Fibroblast of villous mesenchyme (primary cell): ENCODE measurements at regions not wholly inside any gene's neighbourhood (a gene's known extent, or its start where the extent isn't known, plus 50 kb on each side); places are given as distances from the start of the nearest gene placed in this dataset.
A peak's percentile ranks its signal among the peaks of the same experiment; 100 is the strongest.

Source experiments
- DNase-seq: peaks from one replicate; pipeline ENCODE4 v3.0.0-alpha.2; 2010; ENCODE audit warnings: low read depth
- H3K4me3 ChIP-seq: 2 replicates; pipeline ENCODE4 v1.5.1; 2011; ENCODE audit warnings: low read depth, mild to moderate bottlenecking, low read length
- TF ChIP-seq, protein P1 (sequence below): IDR thresholded peaks from 2 replicates; pipeline ENCODE4 v1.5.1; 2012; ENCODE audit warnings: low read depth, mild to moderate bottlenecking, low read length; ENCODE audit not compliant: insufficient read depth

DNA sequence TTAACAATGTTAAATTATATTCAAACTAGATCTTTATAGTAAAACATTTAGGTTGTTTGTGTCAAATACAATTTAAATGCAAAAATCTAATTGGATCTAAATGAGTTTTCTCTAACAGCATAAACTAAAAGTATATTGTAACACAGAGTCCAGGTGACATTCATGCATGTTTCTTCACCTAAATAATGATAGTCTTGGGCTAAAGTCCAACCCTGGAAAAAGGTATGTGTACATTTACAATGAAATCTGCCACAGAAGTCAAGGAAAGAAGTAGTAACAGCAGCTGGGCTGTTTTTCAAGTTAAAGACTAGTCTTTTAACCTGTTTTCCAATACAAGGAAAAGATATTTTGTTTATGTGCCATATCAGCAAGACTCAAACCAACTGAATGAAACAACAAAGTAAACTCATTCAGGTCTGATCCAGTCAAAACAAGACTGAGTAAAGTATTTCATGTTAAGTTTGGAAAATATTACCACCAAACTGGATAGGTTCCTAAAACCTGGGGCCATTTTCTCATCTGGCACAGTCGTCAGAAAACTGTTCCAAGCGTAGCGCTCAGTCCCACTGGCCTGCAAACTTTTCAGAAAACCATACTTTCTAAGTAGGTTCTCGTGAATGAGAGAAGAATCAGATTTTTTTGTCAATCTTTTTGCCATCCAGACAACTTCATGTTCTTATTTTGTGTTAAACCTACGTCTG lies 349.2 kb downstream of the HGF start:
- TF ChIP-seq, protein P1, sequence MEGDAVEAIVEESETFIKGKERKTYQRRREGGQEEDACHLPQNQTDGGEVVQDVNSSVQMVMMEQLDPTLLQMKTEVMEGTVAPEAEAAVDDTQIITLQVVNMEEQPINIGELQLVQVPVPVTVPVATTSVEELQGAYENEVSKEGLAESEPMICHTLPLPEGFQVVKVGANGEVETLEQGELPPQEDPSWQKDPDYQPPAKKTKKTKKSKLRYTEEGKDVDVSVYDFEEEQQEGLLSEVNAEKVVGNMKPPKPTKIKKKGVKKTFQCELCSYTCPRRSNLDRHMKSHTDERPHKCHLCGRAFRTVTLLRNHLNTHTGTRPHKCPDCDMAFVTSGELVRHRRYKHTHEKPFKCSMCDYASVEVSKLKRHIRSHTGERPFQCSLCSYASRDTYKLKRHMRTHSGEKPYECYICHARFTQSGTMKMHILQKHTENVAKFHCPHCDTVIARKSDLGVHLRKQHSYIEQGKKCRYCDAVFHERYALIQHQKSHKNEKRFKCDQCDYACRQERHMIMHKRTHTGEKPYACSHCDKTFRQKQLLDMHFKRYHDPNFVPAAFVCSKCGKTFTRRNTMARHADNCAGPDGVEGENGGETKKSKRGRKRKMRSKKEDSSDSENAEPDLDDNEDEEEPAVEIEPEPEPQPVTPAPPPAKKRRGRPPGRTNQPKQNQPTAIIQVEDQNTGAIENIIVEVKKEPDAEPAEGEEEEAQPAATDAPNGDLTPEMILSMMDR = no peak
- no peak overlapping the region for H3K4me3 ChIP-seq
- DNase-seq = no peak

- TF ChIP-seq, protein P1 = no peak
- no peak overlapping the region for H3K4me3 ChIP-seq
- DNase-seq = no peak
Observed at GRCh38 chr7:81419731-81420130, 350.1 kb downstream of the HGF start.

GRCh38 chr7:81416659-81417058 lies 353.2 kb downstream of the HGF start:
- TF ChIP-seq, protein P1 = no peak
- H3K4me3 ChIP-seq = no peak overlapping the region
- DNase-seq = no peak

GRCh38 chr7:81415181-81415580 lies 354.7 kb downstream of the HGF start:
- DNase-seq = no peak
- TF ChIP-seq, protein P1 = no peak
- no peak overlapping the region for H3K4me3 ChIP-seq

DNA sequence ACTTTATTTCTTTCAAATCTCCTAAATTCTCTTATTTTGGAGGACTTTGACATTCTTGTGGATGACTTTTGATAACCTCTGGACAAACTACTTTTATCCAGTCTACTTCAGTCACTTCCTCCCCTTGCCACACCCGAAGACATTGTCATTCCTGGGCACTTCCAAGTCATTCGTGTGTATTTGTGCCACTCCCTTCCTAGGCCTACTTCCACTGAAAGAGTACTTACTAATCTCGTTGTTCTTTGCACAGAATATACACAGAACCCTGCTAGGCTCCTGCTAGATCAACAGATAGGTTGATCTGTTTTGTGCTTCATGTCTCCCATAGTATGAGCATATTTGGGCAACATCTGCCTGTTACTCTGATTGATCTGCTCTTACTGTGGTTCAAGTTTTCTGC lies 355.4 kb downstream of the HGF start:
- no peak overlapping the region for H3K4me3 ChIP-seq
- TF ChIP-seq, protein P1 = no peak
- no peak for DNase-seq

DNA sequence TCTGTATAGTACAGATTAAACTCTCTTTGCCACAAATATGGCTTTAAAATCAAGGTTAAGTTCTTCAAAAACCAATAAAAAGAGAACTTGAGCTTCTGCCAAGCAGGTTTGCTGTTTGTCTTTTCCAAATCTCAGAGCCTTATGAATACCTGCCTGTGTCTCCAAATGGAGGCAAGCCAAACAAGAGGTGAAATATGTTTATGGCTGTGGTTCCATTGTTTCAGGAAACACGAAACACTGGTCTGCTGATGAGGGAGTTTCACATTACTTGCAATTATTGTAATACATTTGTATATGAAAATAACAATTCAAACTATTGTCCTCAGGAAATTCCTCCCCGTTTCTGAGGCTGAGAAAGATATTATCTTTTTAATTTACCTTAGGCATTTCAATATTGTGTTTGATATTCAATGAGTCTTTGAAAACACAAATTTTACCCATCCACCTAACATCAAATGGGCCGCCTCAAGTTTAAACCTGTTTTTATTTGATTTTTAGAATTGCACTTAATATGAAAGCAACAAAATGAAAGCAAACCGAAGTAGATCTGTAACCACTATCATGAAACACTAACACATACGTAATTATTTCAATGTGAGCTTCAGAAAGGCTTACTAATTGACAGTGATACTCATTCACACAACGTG lies 359.3 kb downstream of the HGF start:
- H3K4me3 ChIP-seq = no peak overlapping the region

More for the DNA sequence above, 359.3 kb downstream of the HGF start:
- TF ChIP-seq, protein P1 = no peak
- DNase-seq = peak; percentile 14
